ENCODE measurements at regions not wholly inside any gene's neighbourhood (a gene's known extent, or its start where the extent isn't known, plus 50 kb on each side); places are given as distances from the start of the nearest gene placed in this dataset.
"Not testable (repeated sequence)": the region's sequence is repeated elsewhere in the genome, so short reads cannot be mapped to it uniquely, and the experiment has no call there.

- not testable (repeated sequence) for DNase-seq (ENCODE audit: low read depth)
Observed at GRCh38 chr6:25160134-25160533, 119.0 kb upstream of the CARMIL1 start.

- DNase-seq (ENCODE audit: low read depth): no peak
Observed at GRCh38 chr6:25165177-25165576, 114.0 kb upstream of the CARMIL1 start.

- DNase-seq (ENCODE audit: low read depth): no peak
Observed at GRCh38 chr6:25165800-25166199, 113.4 kb upstream of the CARMIL1 start.

- no peak for DNase-seq (ENCODE audit: low read depth)
Observed at GRCh38 chr6:25166955-25167748, 112.0 kb upstream of the CARMIL1 start.

GRCh38 chr6:25167961-25168360 lies 111.2 kb upstream of the CARMIL1 start:
- DNase-seq (ENCODE audit: low read depth): no peak

- DNase-seq (ENCODE audit: low read depth): no peak
Observed at GRCh38 chr6:25168637-25169036, 110.5 kb upstream of the CARMIL1 start.

GRCh38 chr6:25169553-25169952 lies 109.6 kb upstream of the CARMIL1 start:
- DNase-seq (ENCODE audit: low read depth): no peak

- DNase-seq (ENCODE audit: low read depth): no peak
Observed at GRCh38 chr6:25169961-25170360, 109.2 kb upstream of the CARMIL1 start.

GRCh38 chr6:25170640-25171039 lies 108.5 kb upstream of the CARMIL1 start:
- DNase-seq (ENCODE audit: low read depth): no peak

- no peak for DNase-seq (ENCODE audit: low read depth)
Observed at GRCh38 chr6:25171301-25171700, 107.9 kb upstream of the CARMIL1 start.

- no peak for DNase-seq (ENCODE audit: low read depth)
Observed at GRCh38 chr6:25172819-25173218, 106.4 kb upstream of the CARMIL1 start.

- DNase-seq (ENCODE audit: low read depth): no peak
Observed at GRCh38 chr6:25173246-25173645, 105.9 kb upstream of the CARMIL1 start.

- no peak for DNase-seq (ENCODE audit: low read depth)
Observed at GRCh38 chr6:25173951-25174474, 105.2 kb upstream of the CARMIL1 start.

GRCh38 chr6:25174678-25175077 lies 104.5 kb upstream of the CARMIL1 start:
- DNase-seq (ENCODE audit: low read depth): no peak

GRCh38 chr6:25175196-25175595 lies 104.0 kb upstream of the CARMIL1 start:
- no peak for DNase-seq (ENCODE audit: low read depth)

- no peak for DNase-seq (ENCODE audit: low read depth)
Observed at GRCh38 chr6:25175681-25176080, 103.5 kb upstream of the CARMIL1 start.

GRCh38 chr6:25176466-25176865 lies 102.7 kb upstream of the CARMIL1 start:
- DNase-seq (ENCODE audit: low read depth): no peak

- DNase-seq (ENCODE audit: low read depth): no peak
Observed at GRCh38 chr6:25177500-25178028, 101.6 kb upstream of the CARMIL1 start.

GRCh38 chr6:25178336-25179035 lies 100.7 kb upstream of the CARMIL1 start:
- no peak for DNase-seq (ENCODE audit: low read depth)

GRCh38 chr6:25179051-25179778 lies 100.0 kb upstream of the CARMIL1 start:
- DNase-seq (ENCODE audit: low read depth): no peak

GRCh38 chr6:25180630-25181349 lies 98.4 kb upstream of the CARMIL1 start:
- DNase-seq (ENCODE audit: low read depth): no peak

- DNase-seq (ENCODE audit: low read depth): no peak
Observed at GRCh38 chr6:25181350-25181724, 97.8 kb upstream of the CARMIL1 start.

Data from stimulated activated CD8-positive, alpha-beta memory T cell treated with anti-CD3 and anti-CD28 coated beads, Interleukin-4, amount 100 ng/mL, for 24 hours (primary cell).